Keratinocyte (primary cell): ENCODE measurements at regions not wholly inside any gene's neighbourhood (a gene's known extent, or its start where the extent isn't known, plus 50 kb on each side); places are given as distances from the start of the nearest gene placed in this dataset.

Source experiments
- CTCF ChIP-seq, 3 experiments: IDR thresholded peaks in 1 of 3; conservative IDR thresholded peaks in 1 of 3; optimal IDR thresholded peaks in 1 of 3; 2 replicates in 2 of 3; 3 replicates in 1 of 3; pipeline versions ENCODE3 to v1.5.1; 2011; ENCODE audit warnings: low read length in 3 of 3, mild to moderate bottlenecking in 3 of 3, moderate library complexity in 2 of 3, control low read depth in 1 of 3, inconsistent platforms in 1 of 3; ENCODE audit not compliant: insufficient read depth in 2 of 3; ENCODE audit errors: extremely low read depth in 1 of 3
- EZH2 ChIP-seq: IDR thresholded peaks from one replicate; pipeline ENCODE4 v1.6.1; 2012; ENCODE audit warnings: inconsistent platforms, mild to moderate bottlenecking, low read length, moderate library complexity

GRCh38 chr21:45354970-45355369 lies 50.0 kb upstream of the COL18A1 start:
- TF ChIP-seq CTCF (optimal IDR thresholded peaks at IDR 0.05 in 1 of 3, IDR thresholded peaks at IDR 0.05 in 1 of 3, conservative IDR thresholded peaks at IDR 0.05 in 1 of 3; ENCODE audit: extremely low read depth in 1 of 3, insufficient read depth in 2 of 3, low read length in 3 of 3) (no peak), EZH2 (no peak)
